Medulla oblongata (tissue), 1 donor: ENCODE measurements at regions not wholly inside any gene's neighbourhood (a gene's known extent, or its start where the extent isn't known, plus 50 kb on each side); places are given as distances from the start of the nearest gene placed in this dataset.
A peak's percentile ranks its signal among the peaks of the same experiment; 100 is the strongest.

Experiments
- DNase-seq: peaks from one replicate; pipeline ENCODE4 v3.0.0-alpha.2; 2015; ENCODE audit errors: extremely low spot score

DNA sequence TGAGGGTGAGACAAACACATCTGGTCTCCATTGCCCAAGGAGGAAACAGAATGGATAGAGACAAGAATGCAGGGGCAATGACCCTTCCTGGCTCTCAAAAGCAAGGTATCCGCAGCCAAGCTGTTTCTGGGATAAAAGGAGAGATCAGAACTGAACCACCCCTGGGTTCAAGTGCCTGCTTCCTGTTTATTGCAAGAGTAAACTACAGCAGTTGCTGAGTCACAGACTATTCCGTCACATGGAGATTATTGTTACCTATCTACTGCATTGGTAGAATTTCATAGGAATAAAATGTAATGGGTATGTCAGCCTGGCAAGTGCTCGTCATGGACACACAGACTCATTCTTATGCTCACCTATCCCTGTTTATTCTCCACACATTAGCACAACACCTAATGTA lies 821.6 kb downstream of the GRID1 start:
- DNase-seq = no peak

- DNase-seq = no peak
Observed at GRCh38 chr10:85545874-85546273, 820.7 kb downstream of the GRID1 start.

GRCh38 chr10:85547460-85548023 lies 819.1 kb downstream of the GRID1 start:
- no peak for DNase-seq

DNA sequence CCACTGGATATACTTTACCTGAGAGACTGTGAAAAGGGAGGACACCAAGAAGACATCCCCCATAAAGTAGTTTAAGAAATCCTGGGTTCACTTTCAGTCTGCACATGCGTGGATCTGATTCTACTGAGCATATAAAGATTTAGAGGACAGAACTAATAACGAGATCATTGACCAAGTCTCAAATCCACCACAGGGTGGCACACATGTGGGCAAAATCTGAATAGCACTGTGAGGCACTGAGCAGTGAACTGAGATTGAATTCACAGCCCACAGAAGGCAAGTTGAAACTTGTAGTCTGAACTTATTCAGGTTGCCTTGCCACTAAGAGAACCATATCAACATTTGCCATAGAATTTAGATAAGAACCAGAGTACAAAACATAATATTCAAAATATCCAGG lies 818.6 kb downstream of the GRID1 start:
- DNase-seq = peak; percentile 89
